WTC11 (cell line): ENCODE measurements at regions not wholly inside any gene's neighbourhood (a gene's known extent, or its start where the extent isn't known, plus 50 kb on each side); places are given as distances from the start of the nearest gene placed in this dataset.

ENCODE experiments used
- CTCF ChIP-seq: fragments of 200-600 bp; IDR thresholded peaks from 2 replicates; pipeline ENCODE4 v1.8.0; 2022; ENCODE audit warnings: antibody characterized with exemption
- FOXJ3 ChIP-seq: sonication (generic); formaldehyde crosslinking; IDR thresholded peaks from 2 replicates; pipeline ENCODE4 v1.9.0; 2021; ENCODE audit warnings: missing genetic modification reagents, mild to moderate bottlenecking, borderline replicate concordance
- ZBTB21 ChIP-seq: sonication (generic); formaldehyde crosslinking; IDR thresholded peaks from 2 replicates; pipeline ENCODE4 v1.8.1; 2023; ENCODE audit warnings: mild to moderate bottlenecking, missing genetic modification reagents, borderline replicate concordance
- TF ChIP-seq, protein P1 (sequence below): sonication (generic); formaldehyde crosslinking; conservative IDR thresholded peaks from 2 replicates; pipeline ENCODE4 v1.8.1; 2022; ENCODE audit warnings: mild to moderate bottlenecking, missing genetic modification reagents
- TF ChIP-seq, protein P2 (sequence below): sonication (generic); formaldehyde crosslinking; IDR thresholded peaks from 2 replicates; pipeline ENCODE4 v1.8.1; 2022; ENCODE audit warnings: low read depth, missing genetic modification reagents, borderline replicate concordance
- TF ChIP-seq, protein P3 (sequence below): sonication (generic); formaldehyde crosslinking; IDR thresholded peaks from 2 replicates; pipeline ENCODE4 v1.8.1; 2023; ENCODE audit warnings: mild to moderate bottlenecking, moderate library complexity, missing genetic modification reagents

GRCh38 chr3:76889911-76890310 lies 150.0 kb upstream of the ROBO2 start:
- TF ChIP-seq, protein P1, sequence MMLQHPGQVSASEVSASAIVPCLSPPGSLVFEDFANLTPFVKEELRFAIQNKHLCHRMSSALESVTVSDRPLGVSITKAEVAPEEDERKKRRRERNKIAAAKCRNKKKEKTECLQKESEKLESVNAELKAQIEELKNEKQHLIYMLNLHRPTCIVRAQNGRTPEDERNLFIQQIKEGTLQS (CRISPR knock-in tag), result no peak
- TF ChIP-seq, protein P2, sequence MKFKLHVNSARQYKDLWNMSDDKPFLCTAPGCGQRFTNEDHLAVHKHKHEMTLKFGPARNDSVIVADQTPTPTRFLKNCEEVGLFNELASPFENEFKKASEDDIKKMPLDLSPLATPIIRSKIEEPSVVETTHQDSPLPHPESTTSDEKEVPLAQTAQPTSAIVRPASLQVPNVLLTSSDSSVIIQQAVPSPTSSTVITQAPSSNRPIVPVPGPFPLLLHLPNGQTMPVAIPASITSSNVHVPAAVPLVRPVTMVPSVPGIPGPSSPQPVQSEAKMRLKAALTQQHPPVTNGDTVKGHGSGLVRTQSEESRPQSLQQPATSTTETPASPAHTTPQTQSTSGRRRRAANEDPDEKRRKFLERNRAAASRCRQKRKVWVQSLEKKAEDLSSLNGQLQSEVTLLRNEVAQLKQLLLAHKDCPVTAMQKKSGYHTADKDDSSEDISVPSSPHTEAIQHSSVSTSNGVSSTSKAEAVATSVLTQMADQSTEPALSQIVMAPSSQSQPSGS (CRISPR knock-in tag), result no peak
- TF ChIP-seq FOXJ3 (CRISPR knock-in tag) (no peak), CTCF (no peak), ZBTB21 (no peak)
- TF ChIP-seq, protein P3, sequence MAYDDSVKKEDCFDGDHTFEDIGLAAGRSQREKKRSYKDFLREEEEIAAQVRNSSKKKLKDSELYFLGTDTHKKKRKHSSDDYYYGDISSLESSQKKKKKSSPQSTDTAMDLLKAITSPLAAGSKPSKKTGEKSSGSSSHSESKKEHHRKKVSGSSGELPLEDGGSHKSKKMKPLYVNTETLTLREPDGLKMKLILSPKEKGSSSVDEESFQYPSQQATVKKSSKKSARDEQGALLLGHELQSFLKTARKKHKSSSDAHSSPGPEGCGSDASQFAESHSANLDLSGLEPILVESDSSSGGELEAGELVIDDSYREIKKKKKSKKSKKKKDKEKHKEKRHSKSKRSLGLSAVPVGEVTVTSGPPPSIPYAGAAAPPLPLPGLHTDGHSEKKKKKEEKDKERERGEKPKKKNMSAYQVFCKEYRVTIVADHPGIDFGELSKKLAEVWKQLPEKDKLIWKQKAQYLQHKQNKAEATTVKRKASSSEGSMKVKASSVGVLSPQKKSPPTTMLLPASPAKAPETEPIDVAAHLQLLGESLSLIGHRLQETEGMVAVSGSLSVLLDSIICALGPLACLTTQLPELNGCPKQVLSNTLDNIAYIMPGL (CRISPR knock-in tag), result no peak
